ENCODE measurements at regions not wholly inside any gene's neighbourhood (a gene's known extent, or its start where the extent isn't known, plus 50 kb on each side); places are given as distances from the start of the nearest gene placed in this dataset.
A peak's percentile ranks its signal among the peaks of the same experiment; 100 is the strongest.

- TF ChIP-seq CTCF (IDR thresholded peaks at IDR 0.05; ENCODE audit: low read length): no peak
- TF ChIP-seq EZH2 (IDR thresholded peaks at IDR 0.05; ENCODE audit: borderline replicate concordance, low read length): no peak
- Histone ChIP-seq H3K4me2 (ENCODE audit: low read length) (no peak overlapping the region), H3K27ac (ENCODE audit: low read depth, low read length, poor library complexity, severe bottlenecking) (peak overlapping the region; percentile 7), H2AFZ (ENCODE audit: low read length) (peak overlapping the region; percentile 41; the same call in 1 of the 2 replicates), H3K4me1 (ENCODE audit: insufficient read depth, low read length, severe bottlenecking) (peaks cover 18% of the 10 kb centered on the region), H3K9ac (ENCODE audit: low read length) (no peak overlapping the region), H3K27me3 (ENCODE audit: insufficient read depth, low read length) (no peaks in the 10 kb centered on the region), H3K9me2 (ENCODE audit: low read depth, low read length) (no peaks in the 10 kb centered on the region), H3K4me3 (ENCODE audit: low read depth, low read length, poor library complexity, severe bottlenecking) (no peak overlapping the region), H3K36me3 (ENCODE audit: insufficient read depth, low read length) (no peaks in the 10 kb centered on the region), H4K20me1 (ENCODE audit: insufficient read depth, low read length) (no peaks in the 10 kb centered on the region), H3K79me2 (ENCODE audit: insufficient read depth, low read length) (no peaks in the 10 kb centered on the region), H3F3A (ENCODE audit: insufficient read depth, low read length) (no peaks in the 10 kb centered on the region), H3K9me3 (ENCODE audit: low read length) (no peaks in the 10 kb centered on the region)
Observed at GRCh38 chr12:31819427-31819826, 90.6 kb upstream of the AMN1 start.

GRCh38 chr12:31818623-31819268 is 89.9 kb upstream of the AMN1 start:
- H3K27ac ChIP-seq (ENCODE audit: low read depth, low read length, poor library complexity, severe bottlenecking): peak overlapping the region; percentile 7
- H3K79me2 ChIP-seq (ENCODE audit: insufficient read depth, low read length): no peaks in the 10 kb centered on the region
- no peaks in the 10 kb centered on the region for H3K9me2 ChIP-seq (ENCODE audit: low read depth, low read length)
- no peaks in the 10 kb centered on the region for H3K9me3 ChIP-seq (ENCODE audit: low read length)
- no peak overlapping the region for H3K9ac ChIP-seq (ENCODE audit: low read length)
- no peak overlapping the region for H3K4me2 ChIP-seq (ENCODE audit: low read length)
- no peaks in the 10 kb centered on the region for H3F3A ChIP-seq (ENCODE audit: insufficient read depth, low read length)
- peaks cover 18% of the 10 kb centered on the region for H3K4me1 ChIP-seq (ENCODE audit: insufficient read depth, low read length, severe bottlenecking)
- H4K20me1 ChIP-seq (ENCODE audit: insufficient read depth, low read length): no peaks in the 10 kb centered on the region
- no peaks in the 10 kb centered on the region for H3K27me3 ChIP-seq (ENCODE audit: insufficient read depth, low read length)
- H3K36me3 ChIP-seq (ENCODE audit: insufficient read depth, low read length): no peaks in the 10 kb centered on the region
- no peak overlapping the region for H3K4me3 ChIP-seq (ENCODE audit: low read depth, low read length, poor library complexity, severe bottlenecking)
- H2AFZ ChIP-seq (ENCODE audit: low read length): no peak overlapping the region
- TF ChIP-seq CTCF (IDR thresholded peaks at IDR 0.05; ENCODE audit: low read length) (no peak), EZH2 (IDR thresholded peaks at IDR 0.05; ENCODE audit: borderline replicate concordance, low read length) (no peak)

GRCh38 chr12:31817120-31817519 is 88.3 kb upstream of the AMN1 start:
- TF ChIP-seq EZH2 (IDR thresholded peaks at IDR 0.05; ENCODE audit: borderline replicate concordance, low read length): no peak
- no peak for TF ChIP-seq CTCF (IDR thresholded peaks at IDR 0.05; ENCODE audit: low read length)
- H2AFZ ChIP-seq (ENCODE audit: low read length): no peak overlapping the region
- no peak overlapping the region for H3K4me2 ChIP-seq (ENCODE audit: low read length)

More at GRCh38 chr12:31817120-31817519, 88.3 kb upstream of the AMN1 start:
- H3F3A ChIP-seq (ENCODE audit: insufficient read depth, low read length): no peaks in the 10 kb centered on the region
- peak overlapping the region; percentile 9 for H3K27ac ChIP-seq (ENCODE audit: low read depth, low read length, poor library complexity, severe bottlenecking)
- H4K20me1 ChIP-seq (ENCODE audit: insufficient read depth, low read length): no peaks in the 10 kb centered on the region
- H3K79me2 ChIP-seq (ENCODE audit: insufficient read depth, low read length): no peaks in the 10 kb centered on the region
- H3K4me3 ChIP-seq (ENCODE audit: low read depth, low read length, poor library complexity, severe bottlenecking): no peak overlapping the region
- H3K27me3 ChIP-seq (ENCODE audit: insufficient read depth, low read length): no peaks in the 10 kb centered on the region
- H3K9me3 ChIP-seq (ENCODE audit: low read length): no peaks in the 10 kb centered on the region
- H3K9ac ChIP-seq (ENCODE audit: low read length): no peak overlapping the region
- H3K4me1 ChIP-seq (ENCODE audit: insufficient read depth, low read length, severe bottlenecking): peaks cover 18% of the 10 kb centered on the region
- no peaks in the 10 kb centered on the region for H3K9me2 ChIP-seq (ENCODE audit: low read depth, low read length)
- no peaks in the 10 kb centered on the region for H3K36me3 ChIP-seq (ENCODE audit: insufficient read depth, low read length)
